OCI-LY7 (cell line): ENCODE measurements at regions not wholly inside any gene's neighbourhood (a gene's known extent, or its start where the extent isn't known, plus 50 kb on each side); places are given as distances from the start of the nearest gene placed in this dataset.

Source experiments
- BruUV-seq: library from RNA; stranded (reverse); fragments of 400-500 nt; replicated peaks from 2 replicates; lab custom pipeline; 2021; lab: Mats Ljungman, UMichigan
- CTCF ChIA-PET: fragments of 300-600 bp; sonication (Branson Sonifier 250); formaldehyde crosslinking; loops from one replicate; lab custom pipeline; 2022; ENCODE audit warnings: antibody characterized with exemption; ENCODE audit not compliant: unreplicated experiment; lab: Charles Lee
- POLR2A ChIA-PET: fragments of 300-600 bp; sonication (Branson Sonifier 250); formaldehyde crosslinking; loops from one replicate; lab custom pipeline; 2022; ENCODE audit warnings: antibody characterized with exemption; lab: Charles Lee
- DNase-seq: peaks from one replicate; pipeline ENCODE4 v3.0.0-alpha.2; 2015; ENCODE audit warnings: low spot score
- H2AFZ ChIP-seq: fragments of 200-600 bp; sonication (generic), shearing (Covaris generic); 2 replicates; pipeline ENCODE4 v1.6.1; 2014; ENCODE audit warnings: mild to moderate bottlenecking, antibody characterized with exemption, low read length, moderate library complexity
- H3K27ac ChIP-seq: fragments of 200-600 bp; sonication (generic); 2 replicates; pipeline ENCODE4 v1.5.1; 2014; ENCODE audit warnings: mixed run types, low read depth, mild to moderate bottlenecking, moderate library complexity, low read length, inconsistent platforms; ENCODE audit not compliant: poor library complexity, severe bottlenecking
- H3K36me3 ChIP-seq: fragments of 200-600 bp; sonication (generic); 2 replicates; pipeline ENCODE4 v1.6.1; 2014; ENCODE audit warnings: mild to moderate bottlenecking, antibody characterized with exemption, low read length, moderate library complexity, mixed read lengths; ENCODE audit not compliant: insufficient read depth
- H3K4me1 ChIP-seq: fragments of 200-600 bp; sonication (generic); 2 replicates; pipeline ENCODE4 v1.5.1; 2014; ENCODE audit warnings: mild to moderate bottlenecking, low read length; ENCODE audit not compliant: insufficient read depth, poor library complexity, severe bottlenecking
- H3K4me2 ChIP-seq: fragments of 200-600 bp; sonication (generic); 2 replicates; pipeline ENCODE4 v1.6.1; 2014; ENCODE audit warnings: mild to moderate bottlenecking, low read length
- H3K4me3 ChIP-seq: fragments of 200-600 bp; sonication (generic); 2 replicates; pipeline ENCODE4 v1.5.1; 2014; ENCODE audit warnings: mild to moderate bottlenecking, low read depth, low read length; ENCODE audit not compliant: poor library complexity, severe bottlenecking
- H3K79me2 ChIP-seq: fragments of 200-600 bp; sonication (generic); 2 replicates; pipeline ENCODE4 v1.6.1; 2016; ENCODE audit warnings: low read depth, mild to moderate bottlenecking, low read length, moderate library complexity, mixed read lengths; ENCODE audit not compliant: insufficient read depth
- H3K9me2 ChIP-seq: fragments of 200-600 bp; sonication (generic); 2 replicates; pipeline ENCODE4 v1.6.1; 2016; ENCODE audit warnings: mild to moderate bottlenecking, low read length, mixed read lengths; ENCODE audit not compliant: insufficient read depth
- H3K9me3 ChIP-seq: fragments of 200-600 bp; sonication (generic); 2 replicates; pipeline ENCODE4 v1.6.1; 2014; ENCODE audit warnings: mild to moderate bottlenecking, mixed run types, low read length, mixed read lengths
- H4K20me1 ChIP-seq: fragments of 200-600 bp; sonication (generic); 2 replicates; pipeline ENCODE4 v1.6.1; 2014; ENCODE audit warnings: mild to moderate bottlenecking, antibody characterized with exemption, low read length, moderate library complexity, mixed read lengths; ENCODE audit not compliant: insufficient read depth
- EZH2phosphoT487 ChIP-seq: fragments of 200-600 bp; sonication (generic); IDR thresholded peaks from 2 replicates; pipeline ENCODE4 v1.6.1; 2018; ENCODE audit warnings: low read depth, borderline replicate concordance, mild to moderate bottlenecking, mixed run types, antibody characterized with exemption, low read length, moderate library complexity, mixed read lengths
- intact Hi-C: fragments of 100-400 bp; cut with micrococcal nuclease; formaldehyde crosslinking; loops from one replicate; pipeline ENCODE4 v1.10.0; 2022; ENCODE audit not compliant: unreplicated experiment
- TF ChIP-seq, protein P1 (sequence below): fragments of 200-600 bp; sonication (generic); conservative IDR thresholded peaks from 2 replicates; pipeline ENCODE4 v1.5.1; 2014; ENCODE audit warnings: mild to moderate bottlenecking, antibody characterized with exemption, low read length, moderate library complexity, mixed read lengths

DNA sequence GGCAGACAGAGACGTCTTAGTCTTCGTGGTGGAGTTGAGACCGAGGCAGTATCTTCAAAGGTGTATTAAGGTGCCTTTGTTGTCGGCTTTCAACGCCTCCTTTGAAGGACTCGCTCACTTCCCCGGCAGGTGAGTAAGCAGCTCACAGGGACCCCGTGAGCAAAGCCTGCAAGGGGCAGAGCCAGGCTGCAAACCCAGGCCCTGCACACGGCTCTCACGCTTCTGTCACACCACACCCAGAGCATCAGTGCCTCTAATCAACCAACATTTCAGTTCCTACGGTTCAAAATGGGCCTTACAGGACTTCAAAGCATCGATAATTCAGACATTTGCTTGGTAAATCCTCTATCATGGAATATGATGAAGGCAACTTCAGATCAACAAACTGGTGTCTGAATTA, 64.8 kb upstream of the INSIG1 start:
- no peaks in the 10 kb centered on the region for H3K36me3 ChIP-seq
- H3K4me1 ChIP-seq: no peaks in the 10 kb centered on the region
- H3K4me3 ChIP-seq: no peak overlapping the region
- intact Hi-C loops: no loop called here
- no peak overlapping the region for H2AFZ ChIP-seq
- H3K79me2 ChIP-seq: no peaks in the 10 kb centered on the region
- H3K27ac ChIP-seq: no peak overlapping the region
- POLR2A ChIA-PET: interaction anchor here (0.6 kb wide), 1 partner anchor 871 kb away, joined by 3 read pairs; no protein-coding TSS in a partner anchor
- no peak overlapping the region for H3K4me2 ChIP-seq
- H3K9me2 ChIP-seq: no peaks in the 10 kb centered on the region
- H3K9me3 ChIP-seq: no peaks in the 10 kb centered on the region
- TF ChIP-seq, protein P1, sequence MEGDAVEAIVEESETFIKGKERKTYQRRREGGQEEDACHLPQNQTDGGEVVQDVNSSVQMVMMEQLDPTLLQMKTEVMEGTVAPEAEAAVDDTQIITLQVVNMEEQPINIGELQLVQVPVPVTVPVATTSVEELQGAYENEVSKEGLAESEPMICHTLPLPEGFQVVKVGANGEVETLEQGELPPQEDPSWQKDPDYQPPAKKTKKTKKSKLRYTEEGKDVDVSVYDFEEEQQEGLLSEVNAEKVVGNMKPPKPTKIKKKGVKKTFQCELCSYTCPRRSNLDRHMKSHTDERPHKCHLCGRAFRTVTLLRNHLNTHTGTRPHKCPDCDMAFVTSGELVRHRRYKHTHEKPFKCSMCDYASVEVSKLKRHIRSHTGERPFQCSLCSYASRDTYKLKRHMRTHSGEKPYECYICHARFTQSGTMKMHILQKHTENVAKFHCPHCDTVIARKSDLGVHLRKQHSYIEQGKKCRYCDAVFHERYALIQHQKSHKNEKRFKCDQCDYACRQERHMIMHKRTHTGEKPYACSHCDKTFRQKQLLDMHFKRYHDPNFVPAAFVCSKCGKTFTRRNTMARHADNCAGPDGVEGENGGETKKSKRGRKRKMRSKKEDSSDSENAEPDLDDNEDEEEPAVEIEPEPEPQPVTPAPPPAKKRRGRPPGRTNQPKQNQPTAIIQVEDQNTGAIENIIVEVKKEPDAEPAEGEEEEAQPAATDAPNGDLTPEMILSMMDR: no peak
- TF ChIP-seq EZH2phosphoT487: no peak
- CTCF ChIA-PET: no interaction called here
- no peak for DNase-seq
- BruUV-seq: no TSS peak
- no peaks in the 10 kb centered on the region for H4K20me1 ChIP-seq

- intact Hi-C loops: no loop called here
- H3K27ac ChIP-seq: no peak overlapping the region
- DNase-seq: no peak
- H3K4me1 ChIP-seq: no peaks in the 10 kb centered on the region
- no peaks in the 10 kb centered on the region for H4K20me1 ChIP-seq
- TF ChIP-seq, protein P1: no peak
- no peak for TF ChIP-seq EZH2phosphoT487
- H3K9me2 ChIP-seq: no peaks in the 10 kb centered on the region
- CTCF ChIA-PET: no interaction called here
- no peaks in the 10 kb centered on the region for H3K36me3 ChIP-seq
- no TSS peak for BruUV-seq
- POLR2A ChIA-PET: interaction anchor here (0.6 kb wide), 1 partner anchor 871 kb away, joined by 3 read pairs; no protein-coding TSS in a partner anchor
- H3K9me3 ChIP-seq: no peaks in the 10 kb centered on the region
- no peak overlapping the region for H3K4me3 ChIP-seq
- no peaks in the 10 kb centered on the region for H3K79me2 ChIP-seq
- no peak overlapping the region for H3K4me2 ChIP-seq
- H2AFZ ChIP-seq: no peak overlapping the region
These were observed 64.1 kb upstream of the INSIG1 start for GRCh38 chr7:155233311-155234157.

- Histone ChIP-seq H3K27ac (no peak overlapping the region), H3K79me2 (no peaks in the 10 kb centered on the region), H3K4me2 (no peak overlapping the region), H3K36me3 (no peaks in the 10 kb centered on the region), H4K20me1 (no peaks in the 10 kb centered on the region), H3K9me3 (no peaks in the 10 kb centered on the region), H3K4me1 (no peaks in the 10 kb centered on the region), H3K4me3 (no peak overlapping the region), H2AFZ (no peak overlapping the region), H3K9me2 (no peaks in the 10 kb centered on the region)
- CTCF ChIA-PET: no interaction called here
- intact Hi-C loops: no loop called here
- POLR2A ChIA-PET: interaction anchor here (0.6 kb wide), 1 partner anchor 71 kb away, joined by 3 read pairs; no protein-coding TSS in a partner anchor
- no peak for DNase-seq
- no TSS peak for BruUV-seq
- TF ChIP-seq, protein P1: no peak
These were observed 63.6 kb upstream of the INSIG1 start for GRCh38 chr7:155234158-155234492.
